ENCODE measurements at regions not wholly inside any gene's neighbourhood (a gene's known extent, or its start where the extent isn't known, plus 50 kb on each side); places are given as distances from the start of the nearest gene placed in this dataset.

- TF ChIP-seq CTCF (IDR thresholded peaks at IDR 0.05) (no peak), POLR2A (IDR thresholded peaks at IDR 0.05) (no peak), EP300 (IDR thresholded peaks at IDR 0.05; ENCODE audit: low read depth) (no peak)
- Histone ChIP-seq H3K9me3 (no peaks in the 10 kb centered on the region), H3K27me3 (no peaks in the 10 kb centered on the region), H3K4me1 (no peaks in the 10 kb centered on the region), H3K36me3 (no peaks in the 10 kb centered on the region), H3K4me3 (no peak overlapping the region), H3K27ac (no peak overlapping the region)
- DNase-seq, result no peak
- in situ Hi-C loops (cut with MboI; ENCODE audit: low pct_ligation_motif_present in 1 of 4, low pct_unique_long_range_greater_than_20kb in 1 of 4, low sequenced_read_pairs in 3 of 4), result no loop called here
- intact Hi-C loops (cut with DNase I; ENCODE audit: low total_unique reads), result no loop called here
- WGBS, 2 donors (ENCODE audit: low coverage in 1 of 2), result 95% methylated on average over 4 of the region's 4 CpGs
These were observed 595.0 kb upstream of the UBE2E2 start for GRCh38 chr3:22608093-22608492.

GRCh38 chr3:22608721-22609120 is 594.4 kb upstream of the UBE2E2 start:
- H3K4me1 ChIP-seq, result no peaks in the 10 kb centered on the region
- no peak for DNase-seq
- H3K27ac ChIP-seq, result no peak overlapping the region
- intact Hi-C loops (cut with DNase I; ENCODE audit: low total_unique reads), result no loop called here
- no peaks in the 10 kb centered on the region for H3K27me3 ChIP-seq
- in situ Hi-C loops (cut with MboI; ENCODE audit: low pct_ligation_motif_present in 1 of 4, low pct_unique_long_range_greater_than_20kb in 1 of 4, low sequenced_read_pairs in 3 of 4), result no loop called here
- no peaks in the 10 kb centered on the region for H3K36me3 ChIP-seq
- no peak overlapping the region for H3K4me3 ChIP-seq
- TF ChIP-seq EP300 (IDR thresholded peaks at IDR 0.05; ENCODE audit: low read depth), result no peak
- H3K9me3 ChIP-seq, result no peaks in the 10 kb centered on the region
- 80 to 81% methylated on average over 1 to 2 of the region's 2 CpGs for WGBS, 2 donors (ENCODE audit: low coverage in 1 of 2)

DNA sequence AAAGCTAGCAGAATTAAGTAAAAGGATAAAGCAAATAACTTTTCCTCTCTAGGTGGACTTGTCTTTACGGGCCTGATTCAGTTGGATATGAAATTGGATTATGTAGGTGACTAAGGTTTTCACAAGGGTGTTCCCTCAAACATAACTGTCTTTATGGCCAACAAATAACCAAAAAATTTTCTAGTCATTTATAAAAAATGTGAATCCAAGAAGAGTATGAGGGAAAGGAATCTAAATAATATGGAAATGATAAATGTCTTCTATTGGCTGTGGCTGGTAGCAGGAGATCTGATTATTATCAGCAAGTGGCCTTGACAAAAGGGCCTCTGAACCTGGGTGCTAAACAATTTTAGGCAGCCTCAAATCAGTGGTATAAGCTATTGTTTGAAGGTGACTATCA is 594.0 kb upstream of the UBE2E2 start:
- Histone ChIP-seq H3K9me3 (no peaks in the 10 kb centered on the region), H3K4me3 (no peak overlapping the region), H3K27me3 (no peaks in the 10 kb centered on the region), H3K4me1 (no peaks in the 10 kb centered on the region), H3K27ac (no peak overlapping the region), H3K36me3 (no peaks in the 10 kb centered on the region)
- DNase-seq, result no peak
- intact Hi-C loops (cut with DNase I; ENCODE audit: low total_unique reads), result no loop called here
- in situ Hi-C loops (cut with MboI; ENCODE audit: low pct_ligation_motif_present in 1 of 4, low pct_unique_long_range_greater_than_20kb in 1 of 4, low sequenced_read_pairs in 3 of 4), result no loop called here
- TF ChIP-seq CTCF (IDR thresholded peaks at IDR 0.05), result no peak
- TF ChIP-seq EP300 (IDR thresholded peaks at IDR 0.05; ENCODE audit: low read depth), result no peak
- TF ChIP-seq POLR2AphosphoS5 (IDR thresholded peaks at IDR 0.05), result no peak
- no peak for TF ChIP-seq POLR2A (IDR thresholded peaks at IDR 0.05)
- WGBS, 2 donors (ENCODE audit: low coverage in 1 of 2), result 81 to 83% methylated on average over 1 of the region's 1 CpG

GRCh38 chr3:22612927-22613326 is 590.2 kb upstream of the UBE2E2 start:
- no peak overlapping the region for H3K27ac ChIP-seq
- H3K36me3 ChIP-seq, result no peaks in the 10 kb centered on the region
- no peaks in the 10 kb centered on the region for H3K4me1 ChIP-seq
- no peaks in the 10 kb centered on the region for H3K27me3 ChIP-seq
- intact Hi-C loops (cut with DNase I; ENCODE audit: low total_unique reads), result no loop called here
- H3K4me3 ChIP-seq, result no peak overlapping the region
- no peak for TF ChIP-seq EP300 (IDR thresholded peaks at IDR 0.05; ENCODE audit: low read depth)
- no peak for TF ChIP-seq POLR2A (IDR thresholded peaks at IDR 0.05)
- no peak for TF ChIP-seq POLR2AphosphoS5 (IDR thresholded peaks at IDR 0.05)
- TF ChIP-seq CTCF (IDR thresholded peaks at IDR 0.05), result no peak
- in situ Hi-C loops (cut with MboI; ENCODE audit: low pct_ligation_motif_present in 1 of 4, low pct_unique_long_range_greater_than_20kb in 1 of 4, low sequenced_read_pairs in 3 of 4), result no loop called here
- no peak for DNase-seq
- no peaks in the 10 kb centered on the region for H3K9me3 ChIP-seq
- 49 to 70% methylated on average over 4 of the region's 4 CpGs for WGBS, 2 donors (ENCODE audit: low coverage in 1 of 2)

- TF ChIP-seq POLR2A (IDR thresholded peaks at IDR 0.05), result no peak
- no peak for TF ChIP-seq POLR2AphosphoS5 (IDR thresholded peaks at IDR 0.05)
- no peak for TF ChIP-seq CTCF (IDR thresholded peaks at IDR 0.05)
- TF ChIP-seq EP300 (IDR thresholded peaks at IDR 0.05; ENCODE audit: low read depth), result no peak
- no peaks in the 10 kb centered on the region for H3K9me3 ChIP-seq
- H3K36me3 ChIP-seq, result no peaks in the 10 kb centered on the region
- 29 to 30% methylated on average over 2 of the region's 2 CpGs for WGBS, 2 donors (ENCODE audit: low coverage in 1 of 2)
- no peak overlapping the region for H3K4me3 ChIP-seq
- H3K27ac ChIP-seq, result no peak overlapping the region
- no peak for DNase-seq
- intact Hi-C loops (cut with DNase I; ENCODE audit: low total_unique reads), result no loop called here
- no peaks in the 10 kb centered on the region for H3K27me3 ChIP-seq
- H3K4me1 ChIP-seq, result no peaks in the 10 kb centered on the region
- in situ Hi-C loops (cut with MboI; ENCODE audit: low pct_ligation_motif_present in 1 of 4, low pct_unique_long_range_greater_than_20kb in 1 of 4, low sequenced_read_pairs in 3 of 4), result no loop called here
These were observed 587.3 kb upstream of the UBE2E2 start for GRCh38 chr3:22615790-22616189.
